Stomach smooth muscle (tissue), 2 donors: ENCODE measurements at regions not wholly inside any gene's neighbourhood (a gene's known extent, or its start where the extent isn't known, plus 50 kb on each side); places are given as distances from the start of the nearest gene placed in this dataset.
"Not testable (repeated sequence)": the region's sequence is repeated elsewhere in the genome, so short reads cannot be mapped to it uniquely, and the experiment has no call there.

Experiments used
- H3K27ac ChIP-seq: one replicate; pipeline ENCODE4 v1.7.0; 2013; ENCODE audit warnings: mild to moderate bottlenecking, low read length, inconsistent platforms
- H3K27me3 ChIP-seq, 2 donors: one replicate each; pipeline ENCODE4 v1.7.0; 2013; ENCODE audit warnings: low read length in 2 of 2; ENCODE audit not compliant: insufficient read depth in 2 of 2, control insufficient read depth in 1 of 2
- H3K36me3 ChIP-seq, 2 donors: one replicate each; pipeline ENCODE4 v1.7.0; 2013; ENCODE audit warnings: low read length in 2 of 2; ENCODE audit not compliant: control insufficient read depth in 2 of 2, insufficient read depth in 2 of 2
- H3K4me1 ChIP-seq: one replicate; pipeline ENCODE4 v1.7.0; 2013; ENCODE audit warnings: low read length; ENCODE audit not compliant: control insufficient read depth, insufficient read depth
- H3K4me3 ChIP-seq, 2 donors: one replicate each; pipeline ENCODE4 v1.7.0; 2013; ENCODE audit warnings: low read length in 2 of 2
- H3K9ac ChIP-seq, 2 donors: one replicate each; pipeline ENCODE4 v1.7.0; 2013; ENCODE audit warnings: low read length in 2 of 2, mild to moderate bottlenecking in 1 of 2
- H3K9me3 ChIP-seq, 2 donors: one replicate each; pipeline ENCODE4 v1.7.0; 2013; ENCODE audit warnings: low read length in 2 of 2; ENCODE audit not compliant: control insufficient read depth in 2 of 2
- donor health status: healthy.
- donor health status: Pancreatic carcinoma.

- H3K9ac ChIP-seq, H3K9me3 ChIP-seq, H3K27me3 ChIP-seq, H3K27ac ChIP-seq, H3K4me1 ChIP-seq, H3K36me3 ChIP-seq, H3K4me3 ChIP-seq: not testable (repeated sequence)
Observed at GRCh38 chr17:18546514-18547398, 70.2 kb downstream of the LGALS9C start.

GRCh38 chr17:18557086-18557485 lies 80.5 kb downstream of the LGALS9C start:
- not testable (repeated sequence) for H3K27me3 ChIP-seq, H3K4me3 ChIP-seq, H3K9me3 ChIP-seq, H3K4me1 ChIP-seq, H3K9ac ChIP-seq, H3K27ac ChIP-seq, H3K36me3 ChIP-seq

- H3K27ac ChIP-seq, result not testable (repeated sequence)
Observed at GRCh38 chr17:18563381-18564098, 80.7 kb downstream of the TBC1D28 start.

GRCh38 chr17:18564099-18564448 lies 80.1 kb downstream of the TBC1D28 start:
- H3K9me3 ChIP-seq, H3K27ac ChIP-seq, H3K27me3 ChIP-seq, H3K9ac ChIP-seq, H3K4me1 ChIP-seq, H3K36me3 ChIP-seq, H3K4me3 ChIP-seq: not testable (repeated sequence)

More at GRCh38 chr17:18563381-18564098, 80.7 kb downstream of the TBC1D28 start:
- H3K36me3 ChIP-seq, H3K4me1 ChIP-seq, H3K4me3 ChIP-seq, H3K9me3 ChIP-seq, H3K9ac ChIP-seq, H3K27me3 ChIP-seq: not testable (repeated sequence)

- not testable (repeated sequence) for H3K9me3 ChIP-seq, H3K27me3 ChIP-seq, H3K4me1 ChIP-seq, H3K9ac ChIP-seq, H3K4me3 ChIP-seq, H3K36me3 ChIP-seq, H3K27ac ChIP-seq
Observed at GRCh38 chr17:18568108-18568995, 75.8 kb downstream of the TBC1D28 start.

GRCh38 chr17:18569489-18569913 lies 74.7 kb downstream of the TBC1D28 start:
- not testable (repeated sequence) for H3K27me3 ChIP-seq, H3K9ac ChIP-seq, H3K4me1 ChIP-seq, H3K9me3 ChIP-seq, H3K27ac ChIP-seq, H3K36me3 ChIP-seq
- H3K4me3 ChIP-seq, result peak overlapping the region in 1 of 2 donors; percentile 40

GRCh38 chr17:18572536-18572935 lies 71.7 kb downstream of the TBC1D28 start:
- not testable (repeated sequence) for H3K9me3 ChIP-seq, H3K9ac ChIP-seq, H3K4me3 ChIP-seq, H3K27me3 ChIP-seq, H3K4me1 ChIP-seq, H3K27ac ChIP-seq, H3K36me3 ChIP-seq

- not testable (repeated sequence) for H3K4me3 ChIP-seq, H3K9me3 ChIP-seq, H3K9ac ChIP-seq, H3K36me3 ChIP-seq, H3K4me1 ChIP-seq, H3K27ac ChIP-seq, H3K27me3 ChIP-seq
Observed at GRCh38 chr17:18574137-18574536, 70.1 kb downstream of the TBC1D28 start.
